H9 (cell line): ENCODE measurements at regions not wholly inside any gene's neighbourhood (a gene's known extent, or its start where the extent isn't known, plus 50 kb on each side); places are given as distances from the start of the nearest gene placed in this dataset.

ENCODE experiments used
- DNase-seq: peaks from one replicate; pipeline ENCODE4 v3.0.0-alpha.2; 2017
- H2AFZ ChIP-seq: one replicate; pipeline ENCODE4 v1.6.1; 2013; ENCODE audit warnings: mild to moderate bottlenecking, low read length, control low read depth, moderate library complexity
- H2AK5ac ChIP-seq: 2 replicates; pipeline ENCODE4 v1.6.1; 2013; ENCODE audit warnings: low read length, control low read depth, mixed read lengths; ENCODE audit not compliant: insufficient read length
- H2BK120ac ChIP-seq: one replicate; pipeline ENCODE4 v1.6.1; 2013; ENCODE audit warnings: low read depth, mild to moderate bottlenecking, low read length, control low read depth, inconsistent platforms; ENCODE audit not compliant: poor library complexity, severe bottlenecking
- H2BK12ac ChIP-seq: 2 replicates; pipeline ENCODE4 v1.6.1; 2013; ENCODE audit warnings: low read length, control low read depth, mixed read lengths, low read depth; ENCODE audit not compliant: insufficient read length
- H2BK15ac ChIP-seq: 2 replicates; pipeline ENCODE4 v1.6.1; 2013; ENCODE audit warnings: low read depth, low read length, control low read depth
- H2BK20ac ChIP-seq: one replicate; pipeline ENCODE4 v1.6.1; 2013; ENCODE audit warnings: low read depth, mild to moderate bottlenecking, low read length, control low read depth, inconsistent platforms; ENCODE audit not compliant: poor library complexity, severe bottlenecking
- H2BK5ac ChIP-seq: 2 replicates; pipeline ENCODE4 v1.6.1; 2013; ENCODE audit warnings: low read length, control low read depth, mixed read lengths; ENCODE audit not compliant: insufficient read length
- H3K14ac ChIP-seq: 2 replicates; pipeline ENCODE4 v1.6.1; 2013; ENCODE audit warnings: low read length, control low read depth; ENCODE audit not compliant: insufficient read depth
- H3K18ac ChIP-seq: 2 replicates; pipeline ENCODE4 v1.6.1; 2013; ENCODE audit warnings: low read depth, mild to moderate bottlenecking, mixed read lengths, low read length, control low read depth; ENCODE audit not compliant: insufficient read length
- H3K23ac ChIP-seq: 2 replicates; pipeline ENCODE4 v1.6.1; 2013; ENCODE audit warnings: low read length, control low read depth, mixed read lengths, low read depth; ENCODE audit not compliant: insufficient read length
- H3K23me2 ChIP-seq: 2 replicates; pipeline ENCODE4 v1.6.1; 2013; ENCODE audit warnings: low read depth, mild to moderate bottlenecking, mixed read lengths, low read length, control low read depth; ENCODE audit not compliant: insufficient read length, poor library complexity, severe bottlenecking
- H3K27ac ChIP-seq: 2 replicates; pipeline ENCODE4 v1.5.1; 2013; ENCODE audit warnings: low read length, control low read depth, mixed read lengths, low read depth; ENCODE audit not compliant: insufficient read length
- H3K27me3 ChIP-seq: 2 replicates; pipeline ENCODE4 v1.6.1; 2013; ENCODE audit warnings: low read length, control low read depth, inconsistent platforms; ENCODE audit not compliant: insufficient read depth
- H3K4ac ChIP-seq: 2 replicates; pipeline ENCODE4 v1.6.1; 2013; ENCODE audit warnings: low read depth, mild to moderate bottlenecking, control low read depth, inconsistent platforms, low read length, moderate library complexity
- H3K4me1 ChIP-seq: 2 replicates; pipeline ENCODE4 v1.6.1; 2013; ENCODE audit warnings: low read length, control low read depth, inconsistent platforms; ENCODE audit not compliant: insufficient read depth
- H3K4me2 ChIP-seq: 2 replicates; pipeline ENCODE4 v1.6.1; 2013; ENCODE audit warnings: low read length, control low read depth, mixed read lengths; ENCODE audit not compliant: insufficient read length, insufficient read depth
- H3K56ac ChIP-seq: 2 replicates; pipeline ENCODE4 v1.6.1; 2013; ENCODE audit warnings: low read depth, mild to moderate bottlenecking, mixed read lengths, low read length, control low read depth; ENCODE audit not compliant: insufficient read length
- H3K79me1 ChIP-seq: 2 replicates; pipeline ENCODE4 v1.6.1; 2013; ENCODE audit warnings: low read depth, mild to moderate bottlenecking, moderate library complexity, low read length, control low read depth, inconsistent platforms; ENCODE audit not compliant: insufficient read depth, poor library complexity, severe bottlenecking
- H3K79me2 ChIP-seq: 2 replicates; pipeline ENCODE4 v1.6.1; 2013; ENCODE audit warnings: low read length, control low read depth, inconsistent platforms; ENCODE audit not compliant: insufficient read depth
- H3K9ac ChIP-seq: 2 replicates; pipeline ENCODE4 v1.6.1; 2013; ENCODE audit warnings: low read length, control low read depth, mixed read lengths; ENCODE audit not compliant: insufficient read length; ENCODE audit errors: extremely low read depth
- H3K9me3 ChIP-seq: one replicate; pipeline ENCODE4 v1.6.1; 2013; ENCODE audit warnings: low read depth, low read length, inconsistent platforms; ENCODE audit not compliant: control insufficient read depth
- H3T11ph ChIP-seq: one replicate; pipeline ENCODE4 v1.6.1; 2013; ENCODE audit warnings: mild to moderate bottlenecking, low read length, control low read depth, inconsistent platforms
- H4K20me1 ChIP-seq: one replicate; pipeline ENCODE4 v1.6.1; 2013; ENCODE audit not compliant: control insufficient read depth, insufficient read length, insufficient read depth
- H4K5ac ChIP-seq: 2 replicates; pipeline ENCODE4 v1.6.1; 2013; ENCODE audit warnings: low read depth, mild to moderate bottlenecking, mixed read lengths, low read length, control low read depth; ENCODE audit not compliant: insufficient read length
- H4K8ac ChIP-seq: replicated peaks from 2 replicates; pipeline ENCODE4 v1.6.1; 2013; ENCODE audit warnings: low read length, control low read depth, mixed read lengths, low read depth; ENCODE audit not compliant: insufficient read length
- H4K91ac ChIP-seq: 2 replicates; pipeline ENCODE4 v1.6.1; 2013; ENCODE audit warnings: low read depth, mild to moderate bottlenecking, moderate library complexity, mixed read lengths, low read length, control low read depth; ENCODE audit not compliant: insufficient read length
- H3K27ac Mint-ChIP-seq, 3 experiments: 2 replicates in 2 of 3; 3 replicates in 1 of 3; pipeline ENCODE4 v1.8.0; 2020 to 2021; ENCODE audit warnings: mixed read lengths in 3 of 3, mild to moderate bottlenecking in 1 of 3, moderate library complexity in 1 of 3
- H3K27me3 Mint-ChIP-seq: 2 replicates; pipeline ENCODE4 v1.8.0; 2021; ENCODE audit warnings: low read depth, mild to moderate bottlenecking, moderate library complexity, mixed read lengths
- H3K36me3 Mint-ChIP-seq, 3 experiments: 2 replicates in 2 of 3; 3 replicates in 1 of 3; pipeline ENCODE4 v1.8.0; 2020 to 2021; ENCODE audit warnings: low read depth in 3 of 3, mixed read lengths in 3 of 3; ENCODE audit not compliant: insufficient read depth in 1 of 3
- H3K4me1 Mint-ChIP-seq, 2 experiments: 2 replicates each; pipeline ENCODE4 v1.8.0; 2020; ENCODE audit warnings: mixed read lengths in 2 of 2
- H3K4me3 Mint-ChIP-seq, 2 experiments: 2 replicates in 1 of 2; 3 replicates in 1 of 2; pipeline ENCODE4 v1.8.0; 2020 to 2021; ENCODE audit warnings: mild to moderate bottlenecking in 2 of 2, mixed read lengths in 2 of 2, moderate library complexity in 1 of 2
- H3K9me3 Mint-ChIP-seq, 2 experiments: 2 replicates in 1 of 2; 3 replicates in 1 of 2; pipeline ENCODE4 v1.8.0; 2020; ENCODE audit warnings: mild to moderate bottlenecking in 2 of 2, mixed read lengths in 2 of 2, moderate library complexity in 1 of 2
- WGBS: extraction: QIAGEN DNeasy Blood & Tissue Kit; methylation state at CpG from one replicate; pipeline ENCODE4 v1.1.7; 2013; ENCODE audit warnings: missing lambda C conversion rate, low lambda C conversion rate, mixed read lengths; ENCODE audit not compliant: insufficient read length; ENCODE audit errors: extremely low coverage; 5-methylcytosine and 5-hydroxymethylcytosine counted together
- TF ChIP-seq, protein P1 (sequence below): fragments of 200-600 bp; sonication (generic); conservative IDR thresholded peaks from 3 replicates; pipeline ENCODE4 v1.8.0; 2021; ENCODE audit warnings: antibody characterized with exemption, mild to moderate bottlenecking

DNA sequence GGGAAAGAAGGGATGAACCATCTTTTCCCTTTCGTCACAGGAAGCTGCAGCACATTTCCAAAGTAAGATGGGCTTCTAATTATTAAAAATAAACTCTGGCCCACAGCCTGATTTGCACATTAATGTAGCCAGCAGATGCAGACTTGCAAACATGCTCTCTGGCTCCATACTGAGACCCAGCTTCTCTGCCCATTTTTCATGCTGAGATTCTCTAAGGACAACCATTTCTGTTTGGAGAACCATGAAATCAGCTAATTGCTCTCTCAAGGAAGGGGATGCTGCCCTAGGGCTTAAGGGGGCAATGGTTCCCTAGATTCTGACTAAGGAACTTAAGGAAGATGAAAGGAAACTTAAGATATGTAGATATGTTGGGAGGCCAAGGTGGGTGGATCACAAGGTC, 63.0 kb upstream of the CES5A start:
- no peak overlapping the region for H3K4me3 Mint-ChIP-seq
- Histone ChIP-seq H3K79me2 (no peaks in the 10 kb centered on the region), H3K56ac (no peak overlapping the region), H3K4me1 (no peaks in the 10 kb centered on the region), H2BK12ac (no peak overlapping the region), H2BK15ac (no peak overlapping the region), H2AFZ (no peak overlapping the region), H4K8ac (no peak overlapping the region), H3K14ac (no peak overlapping the region), H4K20me1 (no peaks in the 10 kb centered on the region), H3K4me2 (no peak overlapping the region), H2BK5ac (no peak overlapping the region), H4K91ac (no peak overlapping the region), H2BK120ac (no peak overlapping the region), H3K18ac (no peak overlapping the region), H3K23me2 (no peaks in the 10 kb centered on the region), H3K79me1 (no peaks in the 10 kb centered on the region), H3K27me3 (no peaks in the 10 kb centered on the region), H4K5ac (no peak overlapping the region), H3T11ph (no peak overlapping the region), H3K27ac (no peak overlapping the region), H2AK5ac (no peak overlapping the region), H3K9me3 (no peaks in the 10 kb centered on the region), H3K23ac (no peak overlapping the region), H3K4ac (no peak overlapping the region), H2BK20ac (no peak overlapping the region), H3K9ac (no peak overlapping the region)
- no CpG with 5 or more reads among the region's 1 CpG for WGBS
- H3K27ac Mint-ChIP-seq = no peak overlapping the region
- peaks cover 3 to 5% of the 10 kb centered on the region in 2 experiments; a peak in 2 of 5 replicates for H3K9me3 Mint-ChIP-seq
- peaks cover 0 to 3% of the 10 kb centered on the region in 2 experiments; a peak in 1 of 4 replicates for H3K4me1 Mint-ChIP-seq
- no peaks in the 10 kb centered on the region; a peak in 1 of 7 replicates for H3K36me3 Mint-ChIP-seq
- TF ChIP-seq, protein P1, sequence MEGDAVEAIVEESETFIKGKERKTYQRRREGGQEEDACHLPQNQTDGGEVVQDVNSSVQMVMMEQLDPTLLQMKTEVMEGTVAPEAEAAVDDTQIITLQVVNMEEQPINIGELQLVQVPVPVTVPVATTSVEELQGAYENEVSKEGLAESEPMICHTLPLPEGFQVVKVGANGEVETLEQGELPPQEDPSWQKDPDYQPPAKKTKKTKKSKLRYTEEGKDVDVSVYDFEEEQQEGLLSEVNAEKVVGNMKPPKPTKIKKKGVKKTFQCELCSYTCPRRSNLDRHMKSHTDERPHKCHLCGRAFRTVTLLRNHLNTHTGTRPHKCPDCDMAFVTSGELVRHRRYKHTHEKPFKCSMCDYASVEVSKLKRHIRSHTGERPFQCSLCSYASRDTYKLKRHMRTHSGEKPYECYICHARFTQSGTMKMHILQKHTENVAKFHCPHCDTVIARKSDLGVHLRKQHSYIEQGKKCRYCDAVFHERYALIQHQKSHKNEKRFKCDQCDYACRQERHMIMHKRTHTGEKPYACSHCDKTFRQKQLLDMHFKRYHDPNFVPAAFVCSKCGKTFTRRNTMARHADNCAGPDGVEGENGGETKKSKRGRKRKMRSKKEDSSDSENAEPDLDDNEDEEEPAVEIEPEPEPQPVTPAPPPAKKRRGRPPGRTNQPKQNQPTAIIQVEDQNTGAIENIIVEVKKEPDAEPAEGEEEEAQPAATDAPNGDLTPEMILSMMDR = no peak
- DNase-seq = no peak
- peaks cover 11% of the 10 kb centered on the region for H3K27me3 Mint-ChIP-seq
